ENCODE measurements at regions not wholly inside any gene's neighbourhood (a gene's known extent, or its start where the extent isn't known, plus 50 kb on each side); places are given as distances from the start of the nearest gene placed in this dataset.

- Histone ChIP-seq H3K4me1 (ENCODE audit: insufficient read depth) (no peaks in the 10 kb centered on the region), H3K36me3 (no peaks in the 10 kb centered on the region), H3K27ac (no peak overlapping the region), H3K4me3 (no peak overlapping the region), H3K9me3 (no peaks in the 10 kb centered on the region), H3K27me3 (no peaks in the 10 kb centered on the region)
- WGBS, 3 donors = 90 to 94% (median 93%) methylated on average over 6 of the region's 6 CpGs
- TF ChIP-seq CTCF (IDR thresholded peaks at IDR 0.05) (no peak), EP300 (IDR thresholded peaks at IDR 0.05) (no peak), POLR2A (IDR thresholded peaks at IDR 0.05) (no peak)
- no peak for DNase-seq
- intact Hi-C loops (cut with DNase I) = no loop called here
Observed at GRCh38 chr13:85638265-85638664, 161.0 kb downstream of the SLITRK6 start.

GRCh38 chr13:85632526-85633195 is 166.6 kb downstream of the SLITRK6 start:
- Histone ChIP-seq H3K36me3 (no peaks in the 10 kb centered on the region), H3K4me1 (ENCODE audit: insufficient read depth) (no peaks in the 10 kb centered on the region), H3K27ac (no peak overlapping the region), H3K9me3 (no peaks in the 10 kb centered on the region), H3K27me3 (no peaks in the 10 kb centered on the region), H3K4me3 (no peak overlapping the region)
- intact Hi-C loops (cut with DNase I) = no loop called here
- no peak for TF ChIP-seq CTCF (IDR thresholded peaks at IDR 0.05)
- TF ChIP-seq POLR2A (IDR thresholded peaks at IDR 0.05) = no peak
- no peak for TF ChIP-seq EP300 (IDR thresholded peaks at IDR 0.05)
- 39 to 56% (median 42%) methylated on average over 3 of the region's 3 CpGs for WGBS, 3 donors
- DNase-seq = no peak

GRCh38 chr13:85631801-85632200 is 167.4 kb downstream of the SLITRK6 start:
- Histone ChIP-seq H3K4me3 (no peak overlapping the region), H3K36me3 (no peaks in the 10 kb centered on the region), H3K27ac (no peak overlapping the region), H3K4me1 (ENCODE audit: insufficient read depth) (no peaks in the 10 kb centered on the region), H3K9me3 (no peaks in the 10 kb centered on the region), H3K27me3 (no peaks in the 10 kb centered on the region)
- intact Hi-C loops (cut with DNase I) = no loop called here
- TF ChIP-seq CTCF (IDR thresholded peaks at IDR 0.05) (no peak), EP300 (IDR thresholded peaks at IDR 0.05) (no peak), POLR2A (IDR thresholded peaks at IDR 0.05) (no peak)
- DNase-seq = no peak
- 78 to 92% (median 91%) methylated on average over 4 of the region's 4 CpGs for WGBS, 3 donors

- 87 to 90% (median 88%) methylated on average over 4 of the region's 4 CpGs for WGBS, 3 donors
Observed at GRCh38 chr13:85626603-85627002, 172.6 kb downstream of the SLITRK6 start.

GRCh38 chr13:85619321-85619720 is 179.9 kb downstream of the SLITRK6 start:
- no peaks in the 10 kb centered on the region for H3K9me3 ChIP-seq
- intact Hi-C loops (cut with DNase I) = no loop called here
- no peak for DNase-seq
- no peaks in the 10 kb centered on the region for H3K27me3 ChIP-seq
- no peaks in the 10 kb centered on the region for H3K36me3 ChIP-seq
- no peak overlapping the region for H3K4me3 ChIP-seq
- WGBS, 3 donors = 91 to 99% (median 94%) methylated on average over 2 of the region's 2 CpGs
- H3K4me1 ChIP-seq (ENCODE audit: insufficient read depth) = no peaks in the 10 kb centered on the region
- no peak overlapping the region for H3K27ac ChIP-seq
- TF ChIP-seq POLR2A (IDR thresholded peaks at IDR 0.05) (no peak), CTCF (IDR thresholded peaks at IDR 0.05) (no peak), EP300 (IDR thresholded peaks at IDR 0.05) (no peak)

More at GRCh38 chr13:85626603-85627002, 172.6 kb downstream of the SLITRK6 start:
- no peak overlapping the region for H3K4me3 ChIP-seq
- intact Hi-C loops (cut with DNase I) = no loop called here
- H3K27ac ChIP-seq = no peak overlapping the region
- DNase-seq = no peak
- H3K4me1 ChIP-seq (ENCODE audit: insufficient read depth) = no peaks in the 10 kb centered on the region
- no peaks in the 10 kb centered on the region for H3K9me3 ChIP-seq
- H3K27me3 ChIP-seq = no peaks in the 10 kb centered on the region
- TF ChIP-seq EP300 (IDR thresholded peaks at IDR 0.05) = no peak
- H3K36me3 ChIP-seq = no peaks in the 10 kb centered on the region
